GM12878 (cell line): ENCODE measurements at regions not wholly inside any gene's neighbourhood (a gene's known extent, or its start where the extent isn't known, plus 50 kb on each side); places are given as distances from the start of the nearest gene placed in this dataset.
A peak's percentile ranks its signal among the peaks of the same experiment; 100 is the strongest.
"Not testable (repeated sequence)": the region's sequence is repeated elsewhere in the genome, so short reads cannot be mapped to it uniquely, and the experiment has no call there.

ENCODE experiments used
- ATAC-seq: fragments of 200-7000 bp; cut with Tn5 transposase; 3 replicates; pipeline ENCODE4 v1.9.1; 2020; ENCODE audit warnings: mild to moderate bottlenecking, moderate library complexity
- BruUV-seq: library from RNA; stranded (reverse); fragments of 400-500 nt; replicated peaks from 2 replicates; lab custom pipeline; 2021; lab: Mats Ljungman, UMichigan
- CTCF ChIA-PET: fragments of 300-600 bp; sonication (Branson Sonifier 250); formaldehyde crosslinking; extraction: SDS; loops from one replicate; lab custom pipeline; 2021; ENCODE audit warnings: inconsistent platforms; lab: Yijun Ruan, JAX
- POLR2A ChIA-PET: fragments of 350-600 bp; formaldehyde crosslinking; extraction: SDS; loops from one replicate; lab custom pipeline; 2021; ENCODE audit warnings: inconsistent platforms; lab: Charles Lee
- RAD21 ChIA-PET: fragments of 300-600 bp; sonication (Branson Sonifier 250); formaldehyde crosslinking; loops from one replicate; lab custom pipeline; 2023; ENCODE audit warnings: antibody characterized with exemption; ENCODE audit not compliant: unreplicated experiment; lab: Charles Lee
- SMC1A ChIA-PET: fragments of 300-600 bp; sonication (Branson Sonifier 250); formaldehyde crosslinking; loops from one replicate; lab custom pipeline; 2023; ENCODE audit not compliant: unreplicated experiment, uncharacterized antibody; lab: Charles Lee
- DNase-seq: peaks from one replicate; pipeline ENCODE4 v3.0.0-alpha.2; 2011; ENCODE audit warnings: low read depth, low spot score
- FAIRE-seq: peaks from 3 replicates; lab custom pipeline; 2011; peaks lifted over from hg19 to GRCh38; lab: Jason Lieb, UNC
- H2AFZ ChIP-seq: 2 replicates; pipeline ENCODE4 v1.6.0; 2011; ENCODE audit warnings: low read depth, low read length, control low read depth; ENCODE audit not compliant: control insufficient read depth
- H3K27ac ChIP-seq: 2 replicates; pipeline ENCODE4 v1.5.1; 2011; ENCODE audit warnings: control low read depth; ENCODE audit not compliant: control insufficient read depth, insufficient read depth
- H3K27me3 ChIP-seq, 2 experiments: replicated peaks in 1 of 2; 2 replicates each; pipeline versions ENCODE4 v1.6.0 to v1.6.1; 2011; ENCODE audit warnings: low read length in 1 of 2; ENCODE audit not compliant: control insufficient read depth in 2 of 2, insufficient read depth in 2 of 2
- H3K36me3 ChIP-seq, 2 experiments: 2 replicates each; pipeline ENCODE4 v1.5.1; 2011; ENCODE audit warnings: low read length in 1 of 2; ENCODE audit not compliant: control insufficient read depth in 2 of 2, insufficient read depth in 2 of 2
- H3K4me1 ChIP-seq: 2 replicates; pipeline ENCODE4 v1.6.1; 2011; ENCODE audit warnings: mild to moderate bottlenecking, low read length, moderate library complexity, mixed read lengths; ENCODE audit not compliant: control insufficient read depth, insufficient read depth
- H3K4me2 ChIP-seq: 2 replicates; pipeline ENCODE4 v1.6.0; 2011; ENCODE audit warnings: control low read depth; ENCODE audit not compliant: control insufficient read depth, insufficient read depth
- H3K4me3 ChIP-seq: fragments of 200-600 bp; sonication (generic); 2 replicates; pipeline ENCODE4 v1.5.1; 2016
- H3K79me2 ChIP-seq: 2 replicates; pipeline ENCODE4 v1.6.0; 2011; ENCODE audit warnings: low read length; ENCODE audit not compliant: control insufficient read depth, insufficient read depth
- H3K9ac ChIP-seq: 2 replicates; pipeline ENCODE4 v1.8.0; 2011; ENCODE audit warnings: low read length, control low read depth, mixed read lengths; ENCODE audit not compliant: control insufficient read depth, insufficient read depth
- H3K9me3 ChIP-seq: replicated peaks from 3 replicates; pipeline ENCODE4 v1.5.1; 2011; ENCODE audit warnings: mild to moderate bottlenecking, low read length; ENCODE audit not compliant: control insufficient read depth, insufficient read depth
- H4K20me1 ChIP-seq: 2 replicates; pipeline ENCODE4 v1.6.0; 2011; ENCODE audit not compliant: control insufficient read depth, insufficient read depth
- CBX5 ChIP-seq: sonication (generic); IDR thresholded peaks from 2 replicates; pipeline ENCODE4 v1.6.1; 2016; ENCODE audit warnings: low read depth, moderate library complexity, mild to moderate bottlenecking, inconsistent platforms
- CHD1 ChIP-seq: IDR thresholded peaks from 2 replicates; pipeline ENCODE4 v1.6.1; 2012; ENCODE audit warnings: low read depth, low read length, improper control_type of control experiment
- CHD4 ChIP-seq: fragments of 200-600 bp; sonication (generic); IDR thresholded peaks from 2 replicates; pipeline ENCODE4 v1.6.1; 2016; ENCODE audit warnings: mild to moderate bottlenecking
- IRF5 ChIP-seq: fragments of 450-650 bp; IDR thresholded peaks from 2 replicates; pipeline ENCODE4 v1.6.1; 2017; ENCODE audit warnings: borderline replicate concordance
- KAT2A ChIP-seq: conservative IDR thresholded peaks from 2 replicates; pipeline ENCODE4 v1.6.1; 2011; ENCODE audit warnings: low read depth, low read length; ENCODE audit not compliant: control insufficient read depth
- NKRF ChIP-seq: fragments of 450-650 bp; conservative IDR thresholded peaks from 2 replicates; pipeline ENCODE4 v1.6.1; 2017; ENCODE audit warnings: mild to moderate bottlenecking, moderate library complexity
- SMAD1 ChIP-seq: fragments of 450-650 bp; IDR thresholded peaks from 2 replicates; pipeline ENCODE4 v1.6.1; 2018; ENCODE audit warnings: mild to moderate bottlenecking, low read depth; ENCODE audit not compliant: partially characterized antibody
- WGBS: methylation state at CpG from one replicate; pipeline ENCODE4 v1.1.6; 2016; ENCODE audit warnings: low lambda C conversion rate; ENCODE audit not compliant: insufficient replicate concordance, insufficient coverage; ENCODE audit errors: missing lambda C conversion rate; 5-methylcytosine and 5-hydroxymethylcytosine counted together
- in situ Hi-C: fragments of 300-500 bp; cut with MboI; formaldehyde crosslinking; loops from 9 replicates; pipeline ENCODE4 v1.14.3; 2018; ENCODE audit warnings: mixed read lengths
- intact Hi-C: fragments of 100-400 bp; cut with micrococcal nuclease; formaldehyde crosslinking; loops from one replicate; pipeline ENCODE4 v1.14.2; 2022; ENCODE audit not compliant: unreplicated experiment

- no peak for TF ChIP-seq NKRF
- TF ChIP-seq IRF5, result no peak
- no peak for TF ChIP-seq SMAD1
- no peak for TF ChIP-seq CHD1
- no peak for TF ChIP-seq CHD4
- TF ChIP-seq, all 136 proteins: peak for 0
Measured at GRCh38 chr19:23577501-23577900, 109.5 kb downstream of the ZNF675 start (continued).

- DNase-seq (no peak), ATAC-seq (no peak), FAIRE-seq (no peak)
- RAD21 ChIA-PET, result no interaction called here
- Histone ChIP-seq H3K36me3 (no peaks in the 10 kb centered on the region), H3K79me2 (no peaks in the 10 kb centered on the region), H3K27ac (no peak overlapping the region), H3K4me3 (no peak overlapping the region), H3K4me1 (no peaks in the 10 kb centered on the region), H2AFZ (no peak overlapping the region), H3K4me2 (no peak overlapping the region), H3K9me3 (no peaks in the 10 kb centered on the region; the same call in 2 of the 3 replicates), H3K9ac (no peak overlapping the region), H3K27me3 (no peaks in the 10 kb centered on the region), H4K20me1 (no peaks in the 10 kb centered on the region)
- intact Hi-C loops (no loop called here), in situ Hi-C loops (no loop called here)
- CTCF ChIA-PET, result no interaction called here
- POLR2A ChIA-PET, result no interaction called here
- no TSS peak for BruUV-seq
- TF ChIP-seq KAT2A (no peak), CBX5 (0 out of 2 replicates have a peak, but pooled peaks have one; percentile 26)
- WGBS, result 0% methylated on average over 2 of the region's 2 CpGs
- SMC1A ChIA-PET, result no interaction called here
Measured at GRCh38 chr19:23571175-23571574, 115.8 kb downstream of the ZNF675 start.

- H3K27me3 ChIP-seq, RAD21 ChIA-PET, ATAC-seq, H3K27ac ChIP-seq, CTCF ChIA-PET, H3K4me1 ChIP-seq, H3K9ac ChIP-seq, DNase-seq, intact Hi-C loops, H3K4me2 ChIP-seq, H4K20me1 ChIP-seq, FAIRE-seq, SMC1A ChIA-PET, H3K79me2 ChIP-seq, H3K36me3 ChIP-seq, H3K4me3 ChIP-seq, H2AFZ ChIP-seq, in situ Hi-C loops, H3K9me3 ChIP-seq, BruUV-seq, POLR2A ChIA-PET: not testable (repeated sequence)
- WGBS, result 48% methylated on average over 15 of the region's 15 CpGs
Measured at GRCh38 chr19:23568116-23568515, 118.9 kb downstream of the ZNF675 start.
